ENCODE measurements at regions not wholly inside any gene's neighbourhood (a gene's known extent, or its start where the extent isn't known, plus 50 kb on each side); places are given as distances from the start of the nearest gene placed in this dataset.

- peak; percentile 2 for DNase-seq (ENCODE audit: extremely low read depth, low read depth)
- no peak for TF ChIP-seq CTCF (IDR thresholded peaks at IDR 0.05; ENCODE audit: low read depth, low read length, missing control alignments)
- no peak overlapping the region for H3K4me3 ChIP-seq (replicated peaks; ENCODE audit: low read depth, low read length)
Measured at GRCh38 chr2:144201868-144202468, 318.0 kb downstream of the ZEB2 start.

- no peak for DNase-seq (ENCODE audit: extremely low read depth, low read depth)
- no peak for TF ChIP-seq CTCF (IDR thresholded peaks at IDR 0.05; ENCODE audit: low read depth, low read length, missing control alignments)
- H3K4me3 ChIP-seq (replicated peaks; ENCODE audit: low read depth, low read length): no peak overlapping the region
Measured at GRCh38 chr2:144201126-144201525, 318.8 kb downstream of the ZEB2 start.

GRCh38 chr2:144198116-144198515 lies 321.8 kb downstream of the ZEB2 start:
- TF ChIP-seq CTCF (IDR thresholded peaks at IDR 0.05; ENCODE audit: low read depth, low read length, missing control alignments): no peak
- no peak overlapping the region for H3K4me3 ChIP-seq (replicated peaks; ENCODE audit: low read depth, low read length)
- peak; percentile 32 for DNase-seq (ENCODE audit: extremely low read depth, low read depth)

- no peak for TF ChIP-seq CTCF (IDR thresholded peaks at IDR 0.05; ENCODE audit: low read depth, low read length, missing control alignments)
- no peak overlapping the region for H3K4me3 ChIP-seq (replicated peaks; ENCODE audit: low read depth, low read length)
- DNase-seq (ENCODE audit: extremely low read depth, low read depth): no peak
Measured at GRCh38 chr2:144194326-144195071, 325.4 kb downstream of the ZEB2 start.

- H3K4me3 ChIP-seq (replicated peaks; ENCODE audit: low read depth, low read length): no peak overlapping the region
- no peak for TF ChIP-seq CTCF (IDR thresholded peaks at IDR 0.05; ENCODE audit: low read depth, low read length, missing control alignments)
- DNase-seq (ENCODE audit: extremely low read depth, low read depth): no peak
Measured at GRCh38 chr2:144190908-144191605, 328.9 kb downstream of the ZEB2 start.

- H3K4me3 ChIP-seq (replicated peaks; ENCODE audit: low read depth, low read length): no peak overlapping the region
- TF ChIP-seq CTCF (IDR thresholded peaks at IDR 0.05; ENCODE audit: low read depth, low read length, missing control alignments): no peak
- DNase-seq (ENCODE audit: extremely low read depth, low read depth): peak; percentile 98
Measured at GRCh38 chr2:144183727-144184126, 336.2 kb downstream of the ZEB2 start.
